Mammary epithelial cell (primary cell): ENCODE measurements at regions not wholly inside any gene's neighbourhood (a gene's known extent, or its start where the extent isn't known, plus 50 kb on each side); places are given as distances from the start of the nearest gene placed in this dataset.

Source experiments
- EZH2 ChIP-seq: IDR thresholded peaks from 2 replicates; pipeline ENCODE4 v1.6.1; 2012; ENCODE audit warnings: low read length, inconsistent platforms, borderline replicate concordance
- TF ChIP-seq, protein P1 (sequence below), 2 donors: IDR thresholded peaks in 1 of 2; conservative IDR thresholded peaks in 1 of 2; 2 replicates each; pipeline ENCODE4 v1.5.1; 2011 to 2012; ENCODE audit warnings: inconsistent platforms in 2 of 2, low read length in 2 of 2, mild to moderate bottlenecking in 2 of 2, control low read depth in 1 of 2, low read depth in 1 of 2; ENCODE audit not compliant: insufficient read depth in 1 of 2; ENCODE audit errors: extremely low read depth in 1 of 2

- TF ChIP-seq, protein P1, sequence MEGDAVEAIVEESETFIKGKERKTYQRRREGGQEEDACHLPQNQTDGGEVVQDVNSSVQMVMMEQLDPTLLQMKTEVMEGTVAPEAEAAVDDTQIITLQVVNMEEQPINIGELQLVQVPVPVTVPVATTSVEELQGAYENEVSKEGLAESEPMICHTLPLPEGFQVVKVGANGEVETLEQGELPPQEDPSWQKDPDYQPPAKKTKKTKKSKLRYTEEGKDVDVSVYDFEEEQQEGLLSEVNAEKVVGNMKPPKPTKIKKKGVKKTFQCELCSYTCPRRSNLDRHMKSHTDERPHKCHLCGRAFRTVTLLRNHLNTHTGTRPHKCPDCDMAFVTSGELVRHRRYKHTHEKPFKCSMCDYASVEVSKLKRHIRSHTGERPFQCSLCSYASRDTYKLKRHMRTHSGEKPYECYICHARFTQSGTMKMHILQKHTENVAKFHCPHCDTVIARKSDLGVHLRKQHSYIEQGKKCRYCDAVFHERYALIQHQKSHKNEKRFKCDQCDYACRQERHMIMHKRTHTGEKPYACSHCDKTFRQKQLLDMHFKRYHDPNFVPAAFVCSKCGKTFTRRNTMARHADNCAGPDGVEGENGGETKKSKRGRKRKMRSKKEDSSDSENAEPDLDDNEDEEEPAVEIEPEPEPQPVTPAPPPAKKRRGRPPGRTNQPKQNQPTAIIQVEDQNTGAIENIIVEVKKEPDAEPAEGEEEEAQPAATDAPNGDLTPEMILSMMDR (conservative IDR thresholded peaks at IDR 0.05 in 1 of 2, IDR thresholded peaks at IDR 0.05 in 1 of 2; ENCODE audit: extremely low read depth in 1 of 2, insufficient read depth in 1 of 2, low read depth in 1 of 2, low read length in 2 of 2) = no peak
- no peak for TF ChIP-seq EZH2
Observed at GRCh38 chr2:7766088-7766722, 849.0 kb downstream of the RNF144A start.
